ENCODE measurements at regions not wholly inside any gene's neighbourhood (a gene's known extent, or its start where the extent isn't known, plus 50 kb on each side); places are given as distances from the start of the nearest gene placed in this dataset.
A peak's percentile ranks its signal among the peaks of the same experiment; 100 is the strongest.

GRCh38 chr14:58749066-58749669 is 111.4 kb downstream of the DACT1 start:
- Histone ChIP-seq H3K79me2 (ENCODE audit: insufficient read depth, low read length) (no peaks in the 10 kb centered on the region), H2AFZ (ENCODE audit: low read length) (no peak overlapping the region), H4K20me1 (ENCODE audit: insufficient read depth, low read length) (no peaks in the 10 kb centered on the region), H3K27me3 (ENCODE audit: control insufficient read depth in 1 of 2, insufficient read depth in 2 of 2, low read length in 2 of 2) (0 out of 5 replicates have a peak, but pooled peaks cover 0 to 2% of the 10 kb centered on the region in 2 experiments), H3K9me3 (ENCODE audit: low read length) (no peaks in the 10 kb centered on the region), H3K4me3 (replicated peaks in 1 of 3; ENCODE audit: insufficient read depth in 1 of 3, low read depth in 2 of 3, low read length in 3 of 3) (no peak overlapping the region), H3K36me3 (replicated peaks in 1 of 2; ENCODE audit: control insufficient read depth in 1 of 2, insufficient read depth in 2 of 2, low read length in 2 of 2) (no peaks in the 10 kb centered on the region), H3K27ac (ENCODE audit: extremely low read length, insufficient read depth, low read length) (no peak overlapping the region), H3K4me2 (ENCODE audit: low read depth, low read length) (no peak overlapping the region), H3K9ac (ENCODE audit: insufficient read depth, low read depth, low read length) (no peak overlapping the region), H3K4me1 (ENCODE audit: insufficient read depth, low read length) (0 out of 2 replicates have a peak, but pooled peaks cover 8% of the 10 kb centered on the region)
- ATAC-seq (no peak), DNase-seq (ENCODE audit: low spot score) (peak; percentile 4), FAIRE-seq (no peak)
- ChIA-PET POLR2A (no interaction called here), CTCF (ENCODE audit: low intra/inter-chr PET ratio, low total read pairs) (no interaction called here)
- in situ Hi-C loops (cut with HindIII; ENCODE audit: extremely low pct_ligation_motif_present, low pct_unique_long_range_greater_than_20kb) (no loop called here), intact Hi-C loops (cut with micrococcal nuclease; ENCODE audit: unreplicated experiment) (no loop called here)
- no TSS peak for BruUV-seq (replicated peaks)
- TF ChIP-seq SRF (IDR thresholded peaks at IDR 0.05; ENCODE audit: low read depth, low read length): no peak
- no peak for TF ChIP-seq ZNF546 (CRISPR knock-in tag; conservative IDR thresholded peaks at IDR 0.05)
- 8% methylated on average over 5 of the region's 5 CpGs for WGBS (ENCODE audit: low lambda C conversion rate)

- H3K4me2 ChIP-seq (ENCODE audit: low read depth, low read length): no peak overlapping the region
- in situ Hi-C loops (cut with HindIII; ENCODE audit: extremely low pct_ligation_motif_present, low pct_unique_long_range_greater_than_20kb) (no loop called here), intact Hi-C loops (cut with micrococcal nuclease; ENCODE audit: unreplicated experiment) (no loop called here)
- no peaks in the 10 kb centered on the region for H3K79me2 ChIP-seq (ENCODE audit: insufficient read depth, low read length)
- TF ChIP-seq, protein P1, sequence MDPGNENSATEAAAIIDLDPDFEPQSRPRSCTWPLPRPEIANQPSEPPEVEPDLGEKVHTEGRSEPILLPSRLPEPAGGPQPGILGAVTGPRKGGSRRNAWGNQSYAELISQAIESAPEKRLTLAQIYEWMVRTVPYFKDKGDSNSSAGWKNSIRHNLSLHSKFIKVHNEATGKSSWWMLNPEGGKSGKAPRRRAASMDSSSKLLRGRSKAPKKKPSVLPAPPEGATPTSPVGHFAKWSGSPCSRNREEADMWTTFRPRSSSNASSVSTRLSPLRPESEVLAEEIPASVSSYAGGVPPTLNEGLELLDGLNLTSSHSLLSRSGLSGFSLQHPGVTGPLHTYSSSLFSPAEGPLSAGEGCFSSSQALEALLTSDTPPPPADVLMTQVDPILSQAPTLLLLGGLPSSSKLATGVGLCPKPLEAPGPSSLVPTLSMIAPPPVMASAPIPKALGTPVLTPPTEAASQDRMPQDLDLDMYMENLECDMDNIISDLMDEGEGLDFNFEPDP (CRISPR knock-in tag; conservative IDR thresholded peaks at IDR 0.05): no peak
- no peak for TF ChIP-seq JARID2 (CRISPR knock-in tag; IDR thresholded peaks at IDR 0.05; ENCODE audit: insufficient replicate concordance)
- TF ChIP-seq PATZ1 (CRISPR knock-in tag; IDR thresholded peaks at IDR 0.05): peak; percentile 52
- no peak for TF ChIP-seq ZNF777 (CRISPR knock-in tag; IDR thresholded peaks at IDR 0.05)
- TF ChIP-seq HNF4A (CRISPR knock-in tag; IDR thresholded peaks at IDR 0.05): peak; percentile 51
- WGBS (ENCODE audit: low lambda C conversion rate): 0% methylated on average over 1 of the region's 9 CpGs
- H3K27ac ChIP-seq (ENCODE audit: extremely low read length, insufficient read depth, low read length): no peak overlapping the region
- ATAC-seq: peak; percentile 83
- 0 out of 2 replicates have a peak, but pooled peaks cover 8% of the 10 kb centered on the region for H3K4me1 ChIP-seq (ENCODE audit: insufficient read depth, low read length)
- 0 out of 5 replicates have a peak, but pooled peaks cover 0 to 2% of the 10 kb centered on the region in 2 experiments for H3K27me3 ChIP-seq (ENCODE audit: control insufficient read depth in 1 of 2, insufficient read depth in 2 of 2, low read length in 2 of 2)
- H3K9ac ChIP-seq (ENCODE audit: insufficient read depth, low read depth, low read length): no peak overlapping the region
- no TSS peak for BruUV-seq (replicated peaks)
- H3K36me3 ChIP-seq (replicated peaks in 1 of 2; ENCODE audit: control insufficient read depth in 1 of 2, insufficient read depth in 2 of 2, low read length in 2 of 2): no peaks in the 10 kb centered on the region
- CTCF ChIA-PET (ENCODE audit: low intra/inter-chr PET ratio, low total read pairs): no interaction called here
- POLR2A ChIA-PET: no interaction called here
- DNase-seq (ENCODE audit: low spot score): no peak
- H2AFZ ChIP-seq (ENCODE audit: low read length): no peak overlapping the region
- no peak overlapping the region for H3K4me3 ChIP-seq (replicated peaks in 1 of 3; ENCODE audit: insufficient read depth in 1 of 3, low read depth in 2 of 3, low read length in 3 of 3)
- H3K9me3 ChIP-seq (ENCODE audit: low read length): no peaks in the 10 kb centered on the region
- no peaks in the 10 kb centered on the region for H4K20me1 ChIP-seq (ENCODE audit: insufficient read depth, low read length)
- no peak for FAIRE-seq
These were observed 112.8 kb downstream of the DACT1 start for GRCh38 chr14:58750321-58751269.

Data from HepG2 (cell line).